Upper lobe of left lung (tissue), 6 donors: ENCODE measurements at regions not wholly inside any gene's neighbourhood (a gene's known extent, or its start where the extent isn't known, plus 50 kb on each side); places are given as distances from the start of the nearest gene placed in this dataset.

ENCODE experiments used
- ATAC-seq, 2 donors: fragments of 200-7000 bp; cut with Tn5 transposase; one replicate each; pipeline ENCODE4 v1.9.1; 2022; ENCODE audit warnings: mild to moderate bottlenecking in 2 of 2, moderate library complexity in 2 of 2; ENCODE audit not compliant: low FRiP score in 2 of 2
- DNase-seq, 2 donors: peaks; one replicate each; pipeline ENCODE4 v3.0.0-alpha.2; 2019 to 2020
- H3K27ac ChIP-seq, 4 donors: fragments of 200-600 bp; sonication (generic); one replicate each; pipeline ENCODE4 v1.5.1; 2016 to 2019
- H3K27me3 ChIP-seq, 4 donors: fragments of 200-600 bp; sonication (generic); one replicate each; pipeline ENCODE4 v1.5.1; 2017 to 2019
- H3K36me3 ChIP-seq, 4 donors: fragments of 200-600 bp; sonication (generic); one replicate each; pipeline ENCODE4 v1.5.1; 2016 to 2019
- H3K4me1 ChIP-seq, 4 donors: fragments of 200-600 bp; sonication (generic); one replicate each; pipeline ENCODE4 v1.5.1; 2018 to 2019
- H3K4me3 ChIP-seq, 4 donors: fragments of 200-600 bp; sonication (generic); one replicate each; pipeline ENCODE4 v1.5.1; 2017 to 2019; ENCODE audit warnings: mild to moderate bottlenecking in 2 of 4, moderate library complexity in 1 of 4
- H3K9me3 ChIP-seq, 4 donors: fragments of 200-600 bp; sonication (generic); one replicate each; pipeline ENCODE4 v1.5.1; 2018 to 2019
- CTCF ChIP-seq, 6 experiments: fragments of 450-650 bp in 4 of 6; fragments of 200-600 bp in 2 of 6; sonication (generic) in 2 of 6; IDR thresholded peaks; one replicate each; pipeline ENCODE4 v1.5.1; 2016 to 2019; ENCODE audit warnings: antibody characterized with exemption in 6 of 6
- EP300 ChIP-seq, 4 donors: sonication (generic); formaldehyde crosslinking; IDR thresholded peaks; one replicate each; pipeline ENCODE4 v1.5.1; 2017; ENCODE audit warnings: antibody characterized with exemption in 4 of 4, control low read depth in 2 of 4
- POLR2A ChIP-seq, 4 donors: fragments of 450-650 bp; IDR thresholded peaks; one replicate each; pipeline ENCODE4 v1.5.1; 2016 to 2017; ENCODE audit warnings: antibody characterized with exemption in 4 of 4, mild to moderate bottlenecking in 2 of 4
- POLR2AphosphoS5 ChIP-seq, 2 donors: sonication (generic); formaldehyde crosslinking; IDR thresholded peaks; one replicate each; pipeline ENCODE4 v1.5.1; 2017; ENCODE audit warnings: antibody characterized with exemption in 2 of 2
- WGBS, 2 donors: methylation state at CpG; one replicate each; pipeline ENCODE4 v1.1.5; 2017 to 2018; 5-methylcytosine and 5-hydroxymethylcytosine counted together
- donor health status: DM: no; HTN: no; CAD: no; lungs with moderate emphysema.
- donor health status: DM: no; HTN: yes; CAD: no; lungs with severe emphysema.

- H3K27ac ChIP-seq: no peak overlapping the region
- no peaks in the 10 kb centered on the region for H3K4me1 ChIP-seq
- TF ChIP-seq CTCF (IDR thresholded peaks at IDR 0.05) (no peak), EP300 (IDR thresholded peaks at IDR 0.05) (no peak), POLR2AphosphoS5 (IDR thresholded peaks at IDR 0.05) (no peak), POLR2A (IDR thresholded peaks at IDR 0.05) (no peak)
- H3K36me3 ChIP-seq: no peaks in the 10 kb centered on the region
- WGBS, 2 donors: 88 to 90% methylated on average over 4 of the region's 4 CpGs
- H3K4me3 ChIP-seq: no peak overlapping the region
- H3K9me3 ChIP-seq: no peaks in the 10 kb centered on the region
- H3K27me3 ChIP-seq: no peaks in the 10 kb centered on the region
- ATAC-seq (no peak), DNase-seq (no peak)
These were observed 276.4 kb downstream of the CDK5RAP2 start for GRCh38 chr9:120303519-120303918.

GRCh38 chr9:120299785-120300184 lies 280.2 kb downstream of the CDK5RAP2 start:
- DNase-seq (no peak), ATAC-seq (no peak)
- WGBS, 2 donors: 76 to 79% methylated on average over 6 of the region's 6 CpGs
- Histone ChIP-seq H3K36me3 (no peaks in the 10 kb centered on the region), H3K27ac (no peak overlapping the region), H3K4me3 (no peak overlapping the region), H3K27me3 (no peaks in the 10 kb centered on the region), H3K4me1 (no peaks in the 10 kb centered on the region), H3K9me3 (no peaks in the 10 kb centered on the region)
- no peak for TF ChIP-seq EP300 (IDR thresholded peaks at IDR 0.05)
- TF ChIP-seq POLR2A (IDR thresholded peaks at IDR 0.05): no peak

GRCh38 chr9:120294003-120294402 lies 286.0 kb downstream of the CDK5RAP2 start:
- ATAC-seq (no peak), DNase-seq (no peak)
- Histone ChIP-seq H3K27me3 (no peaks in the 10 kb centered on the region), H3K4me1 (no peaks in the 10 kb centered on the region), H3K27ac (no peak overlapping the region), H3K4me3 (no peak overlapping the region), H3K9me3 (no peaks in the 10 kb centered on the region), H3K36me3 (no peaks in the 10 kb centered on the region)
- WGBS, 2 donors: 63 to 71% methylated on average over 4 of the region's 4 CpGs
- no peak for TF ChIP-seq EP300 (IDR thresholded peaks at IDR 0.05)
- no peak for TF ChIP-seq POLR2AphosphoS5 (IDR thresholded peaks at IDR 0.05)
- no peak for TF ChIP-seq POLR2A (IDR thresholded peaks at IDR 0.05)
- TF ChIP-seq CTCF (IDR thresholded peaks at IDR 0.05): no peak

- 0 to 46% methylated on average over 1 of the region's 1 CpG for WGBS, 2 donors
- no peak for TF ChIP-seq EP300 (IDR thresholded peaks at IDR 0.05)
- TF ChIP-seq CTCF (IDR thresholded peaks at IDR 0.05): no peak
- TF ChIP-seq POLR2AphosphoS5 (IDR thresholded peaks at IDR 0.05): no peak
- no peak for TF ChIP-seq POLR2A (IDR thresholded peaks at IDR 0.05)
- H3K4me1 ChIP-seq: no peaks in the 10 kb centered on the region
- no peaks in the 10 kb centered on the region for H3K27me3 ChIP-seq
- no peaks in the 10 kb centered on the region for H3K9me3 ChIP-seq
- no peak for ATAC-seq
- DNase-seq: no peak
- no peak overlapping the region for H3K4me3 ChIP-seq
- H3K36me3 ChIP-seq: no peaks in the 10 kb centered on the region
- H3K27ac ChIP-seq: no peak overlapping the region
These were observed 287.4 kb downstream of the CDK5RAP2 start for GRCh38 chr9:120292606-120293005.

- Histone ChIP-seq H3K4me1 (no peaks in the 10 kb centered on the region), H3K27me3 (no peaks in the 10 kb centered on the region), H3K9me3 (no peaks in the 10 kb centered on the region), H3K36me3 (no peaks in the 10 kb centered on the region), H3K4me3 (no peak overlapping the region), H3K27ac (no peak overlapping the region)
- no peak for TF ChIP-seq POLR2A (IDR thresholded peaks at IDR 0.05)
- TF ChIP-seq POLR2AphosphoS5 (IDR thresholded peaks at IDR 0.05): no peak
- no peak for TF ChIP-seq CTCF (IDR thresholded peaks at IDR 0.05)
- no peak for DNase-seq
- 93 to 97% methylated on average over 3 of the region's 3 CpGs for WGBS, 2 donors
- ATAC-seq: no peak
These were observed 288.9 kb downstream of the CDK5RAP2 start for GRCh38 chr9:120291050-120291449.
